IMR-90 (cell line): ENCODE measurements at regions not wholly inside any gene's neighbourhood (a gene's known extent, or its start where the extent isn't known, plus 50 kb on each side); places are given as distances from the start of the nearest gene placed in this dataset.

ENCODE experiments used
- CTCF ChIP-seq: conservative IDR thresholded peaks from 2 replicates; pipeline ENCODE4 v1.5.1; 2012; ENCODE audit warnings: mild to moderate bottlenecking, low read depth, low read length, improper control_type of control experiment
- ELK1 ChIP-seq: fragments of 150-350 bp; IDR thresholded peaks from 2 replicates; pipeline ENCODE4 v1.6.1; 2016; ENCODE audit warnings: low read depth, mild to moderate bottlenecking, low read length, moderate library complexity, borderline replicate concordance
- MAFK ChIP-seq: IDR thresholded peaks from 2 replicates; pipeline ENCODE4 v1.6.1; 2012; ENCODE audit warnings: low read depth, low read length, improper control_type of control experiment
- MAZ ChIP-seq: IDR thresholded peaks from 2 replicates; pipeline ENCODE4 v1.6.1; 2012; ENCODE audit warnings: low read depth, mild to moderate bottlenecking, low read length, improper control_type of control experiment, moderate library complexity, borderline replicate concordance
- MXI1 ChIP-seq: IDR thresholded peaks from 2 replicates; pipeline ENCODE4 v1.6.1; 2012; ENCODE audit warnings: low read depth, mild to moderate bottlenecking, low read length, moderate library complexity, borderline replicate concordance
- POLR2A ChIP-seq: IDR thresholded peaks from 2 replicates; pipeline ENCODE4 v1.6.1; 2012; ENCODE audit warnings: mild to moderate bottlenecking, low read depth, low read length
- RAD21 ChIP-seq: IDR thresholded peaks from 2 replicates; pipeline ENCODE4 v1.6.1; 2012; ENCODE audit warnings: low read length, improper control_type of control experiment
- RFX5 ChIP-seq: IDR thresholded peaks from 2 replicates; pipeline ENCODE4 v1.8.0; 2012; ENCODE audit warnings: low read depth, mild to moderate bottlenecking, low read length, moderate library complexity
- USF2 ChIP-seq: fragments of 150-350 bp; IDR thresholded peaks from 2 replicates; pipeline ENCODE4 v1.6.1; 2017; ENCODE audit warnings: mild to moderate bottlenecking, antibody characterized with exemption, low read length, low read depth

- TF ChIP-seq CTCF (no peak), POLR2A (no peak), USF2 (no peak), RFX5 (no peak), MAFK (no peak), MAZ (no peak), MXI1 (no peak), ELK1 (no peak), RAD21 (no peak)
Measured at GRCh38 chrX:3219231-3219630, 127.2 kb downstream of the MXRA5 start.
